Caco-2 (cell line): ENCODE measurements at regions not wholly inside any gene's neighbourhood (a gene's known extent, or its start where the extent isn't known, plus 50 kb on each side); places are given as distances from the start of the nearest gene placed in this dataset.

Experiments used
- BruUV-seq: library from RNA; stranded (reverse); fragments of 400-500 nt; replicated peaks from 2 replicates; lab custom pipeline; 2021; lab: Mats Ljungman, UMichigan
- CTCF ChIA-PET: fragments of 300-600 bp; sonication (Branson Sonifier 250); formaldehyde crosslinking; loops from one replicate; lab custom pipeline; 2022; ENCODE audit warnings: antibody characterized with exemption; lab: Charles Lee
- POLR2A ChIA-PET: fragments of 300-600 bp; sonication (Branson Sonifier 250); formaldehyde crosslinking; loops from one replicate; lab custom pipeline; 2022; ENCODE audit warnings: antibody characterized with exemption; lab: Charles Lee
- DNase-seq, 2 experiments: peaks; one replicate each; pipeline versions ENCODE4 v3.0.0 to v3.0.0-alpha.2; 2020 to 2022
- H3K27me3 ChIP-seq: replicated peaks from 2 replicates; pipeline ENCODE4 v1.6.0; 2011; ENCODE audit warnings: low read length; ENCODE audit not compliant: control insufficient read depth, insufficient read depth
- H3K36me3 ChIP-seq: 2 replicates; pipeline ENCODE4 v1.5.1; 2011; ENCODE audit warnings: low read length; ENCODE audit not compliant: control insufficient read depth, insufficient read depth
- H3K4me1 ChIP-seq: fragments of 250-450 bp; sonication (Bioruptor Pico); 2 replicates; pipeline ENCODE4 v1.5.1; 2020; ENCODE audit warnings: mild to moderate bottlenecking
- H3K4me3 ChIP-seq: 2 replicates; pipeline ENCODE4 v1.5.1; 2011; ENCODE audit warnings: low read depth, mild to moderate bottlenecking, control low read depth, low read length
- H3K9me3 ChIP-seq: fragments of 250-450 bp; sonication (Bioruptor Pico); 2 replicates; pipeline ENCODE4 v1.5.1; 2020; ENCODE audit warnings: mild to moderate bottlenecking, moderate library complexity
- H3K27ac Mint-ChIP-seq: one replicate; pipeline ENCODE4 v1.8.0; 2022; ENCODE audit warnings: mixed read lengths; ENCODE audit not compliant: unreplicated experiment
- H3K27me3 Mint-ChIP-seq: one replicate; pipeline ENCODE4 v1.8.0; 2022; ENCODE audit warnings: mixed read lengths; ENCODE audit not compliant: insufficient read depth, unreplicated experiment
- H3K36me3 Mint-ChIP-seq: one replicate; pipeline ENCODE4 v1.8.0; 2022; ENCODE audit warnings: mild to moderate bottlenecking, mixed read lengths; ENCODE audit not compliant: insufficient read depth, unreplicated experiment
- H3K4me1 Mint-ChIP-seq: one replicate; pipeline ENCODE4 v1.8.0; 2022; ENCODE audit warnings: low read depth, mixed read lengths; ENCODE audit not compliant: unreplicated experiment
- H3K4me3 Mint-ChIP-seq: one replicate; pipeline ENCODE4 v1.8.0; 2022; ENCODE audit warnings: mild to moderate bottlenecking, moderate library complexity, mixed read lengths; ENCODE audit not compliant: unreplicated experiment
- H3K9me3 Mint-ChIP-seq: one replicate; pipeline ENCODE4 v1.8.0; 2022; ENCODE audit warnings: mixed read lengths; ENCODE audit not compliant: unreplicated experiment
- CTCF ChIP-seq, 2 experiments: fragments of 200-600 bp in 1 of 2; IDR thresholded peaks; 1 replicate in 1 of 2; 2 replicates in 1 of 2; pipeline versions ENCODE4 v1.5.1 to v1.8.0; 2011 to 2022; ENCODE audit warnings: antibody characterized with exemption in 1 of 2, control low read depth in 1 of 2, inconsistent platforms in 1 of 2, low read depth in 1 of 2, low read length in 1 of 2, mild to moderate bottlenecking in 1 of 2, moderate library complexity in 1 of 2; ENCODE audit not compliant: insufficient read depth in 1 of 2, severe bottlenecking in 1 of 2, unreplicated experiment in 1 of 2
- intact Hi-C: fragments of 100-400 bp; cut with micrococcal nuclease; formaldehyde crosslinking; loops from one replicate; pipeline ENCODE4 v1.10.0; 2022; ENCODE audit not compliant: unreplicated experiment

DNA sequence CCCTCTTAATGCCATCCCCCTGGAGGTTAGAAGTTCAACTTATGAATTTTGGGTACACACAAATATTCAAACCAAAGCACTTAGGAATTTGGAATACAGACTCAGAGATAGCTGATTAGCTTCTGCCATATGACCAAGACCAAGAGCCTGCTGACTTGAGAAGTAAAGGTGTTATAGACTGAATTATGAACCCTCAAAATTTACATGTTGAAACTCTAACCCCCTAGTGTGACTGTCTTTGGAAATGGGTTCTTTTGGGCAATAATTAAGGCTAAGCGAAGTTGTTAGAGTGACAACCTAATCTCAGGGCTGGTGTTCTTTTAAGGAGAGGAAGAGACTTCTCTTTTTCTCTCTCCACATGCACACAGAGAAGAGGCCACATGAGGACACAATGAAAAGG is 151.2 kb downstream of the COX18 start:
- no peak for TF ChIP-seq CTCF (IDR thresholded peaks at IDR 0.05; ENCODE audit: insufficient read depth in 1 of 2, low read depth in 1 of 2, low read length in 1 of 2, severe bottlenecking in 1 of 2, unreplicated experiment in 1 of 2)
- Histone ChIP-seq H3K4me1 (no peaks in the 10 kb centered on the region), H3K36me3 (no peaks in the 10 kb centered on the region), H3K9me3 (no peaks in the 10 kb centered on the region), H3K27me3 (no peaks in the 10 kb centered on the region), H3K4me3 (no peak overlapping the region)
- Mint-ChIP-seq H3K27ac (no peak overlapping the region), H3K4me3 (no peak overlapping the region), H3K9me3 (no peaks in the 10 kb centered on the region), H3K27me3 (peaks cover 4% of the 10 kb centered on the region), H3K36me3 (no peaks in the 10 kb centered on the region), H3K4me1 (no peaks in the 10 kb centered on the region)
- DNase-seq = no peak
- ChIA-PET CTCF (no interaction called here), POLR2A (no interaction called here)
- BruUV-seq = no TSS peak
- intact Hi-C loops = no loop called here

GRCh38 chr4:72911316-72911715 is 158.2 kb downstream of the COX18 start:
- Histone ChIP-seq H3K4me1 (no peaks in the 10 kb centered on the region), H3K36me3 (no peaks in the 10 kb centered on the region), H3K9me3 (no peaks in the 10 kb centered on the region), H3K27me3 (no peaks in the 10 kb centered on the region), H3K4me3 (no peak overlapping the region)
- Mint-ChIP-seq H3K27me3 (no peaks in the 10 kb centered on the region), H3K4me3 (no peak overlapping the region), H3K4me1 (no peaks in the 10 kb centered on the region), H3K36me3 (no peaks in the 10 kb centered on the region), H3K9me3 (no peaks in the 10 kb centered on the region), H3K27ac (no peak overlapping the region)
- BruUV-seq = no TSS peak
- TF ChIP-seq CTCF (IDR thresholded peaks at IDR 0.05; ENCODE audit: insufficient read depth in 1 of 2, low read depth in 1 of 2, low read length in 1 of 2, severe bottlenecking in 1 of 2, unreplicated experiment in 1 of 2) = no peak
- intact Hi-C loops = no loop called here
- ChIA-PET POLR2A (no interaction called here), CTCF (no interaction called here)
- no peak for DNase-seq

DNA sequence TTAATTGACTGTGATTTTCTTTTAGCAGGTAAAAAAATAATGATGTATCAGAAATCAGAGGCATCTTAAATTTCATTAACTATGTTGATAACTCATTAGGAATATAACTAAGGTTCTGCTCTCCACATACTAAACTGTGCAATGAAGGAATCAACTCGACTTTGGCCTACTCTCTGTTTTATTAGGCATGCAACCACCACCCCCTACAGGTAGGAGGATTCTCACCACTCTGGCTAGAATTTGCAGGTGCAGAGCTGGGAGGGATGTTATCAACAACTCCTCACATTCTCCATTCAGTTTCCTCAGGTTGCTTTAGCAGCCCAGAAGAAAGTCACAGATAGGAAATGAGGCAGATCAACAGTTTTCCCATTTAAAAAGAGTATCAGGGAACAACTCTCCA is 160.1 kb downstream of the COX18 start:
- Histone ChIP-seq H3K4me3 (no peak overlapping the region), H3K9me3 (no peaks in the 10 kb centered on the region), H3K27me3 (no peaks in the 10 kb centered on the region), H3K36me3 (no peaks in the 10 kb centered on the region), H3K4me1 (no peaks in the 10 kb centered on the region)
- ChIA-PET POLR2A (no interaction called here), CTCF (interaction anchor here (0.6 kb wide), 2 partner anchors 209 to 406 kb away, joined by 3 read pairs; no protein-coding TSS in a partner anchor)
- intact Hi-C loops = loop anchor here (1.0 to 2.0 kb wide), 3 partner anchors 109 to 404 kb away; no protein-coding TSS in a partner anchor
- no peak overlapping the region for H3K4me3 Mint-ChIP-seq
- TF ChIP-seq CTCF (IDR thresholded peaks at IDR 0.05; ENCODE audit: insufficient read depth in 1 of 2, low read depth in 1 of 2, low read length in 1 of 2, severe bottlenecking in 1 of 2, unreplicated experiment in 1 of 2) = peak; percentile 34 to 53
- no TSS peak for BruUV-seq
- no peaks in the 10 kb centered on the region for H3K9me3 Mint-ChIP-seq
- H3K27me3 Mint-ChIP-seq = no peaks in the 10 kb centered on the region
- H3K36me3 Mint-ChIP-seq = no peaks in the 10 kb centered on the region
- no peak overlapping the region for H3K27ac Mint-ChIP-seq
- peak; percentile 38 to 63 for DNase-seq
- H3K4me1 Mint-ChIP-seq = no peaks in the 10 kb centered on the region
